ENCODE measurements at regions not wholly inside any gene's neighbourhood (a gene's known extent, or its start where the extent isn't known, plus 50 kb on each side); places are given as distances from the start of the nearest gene placed in this dataset.

DNA sequence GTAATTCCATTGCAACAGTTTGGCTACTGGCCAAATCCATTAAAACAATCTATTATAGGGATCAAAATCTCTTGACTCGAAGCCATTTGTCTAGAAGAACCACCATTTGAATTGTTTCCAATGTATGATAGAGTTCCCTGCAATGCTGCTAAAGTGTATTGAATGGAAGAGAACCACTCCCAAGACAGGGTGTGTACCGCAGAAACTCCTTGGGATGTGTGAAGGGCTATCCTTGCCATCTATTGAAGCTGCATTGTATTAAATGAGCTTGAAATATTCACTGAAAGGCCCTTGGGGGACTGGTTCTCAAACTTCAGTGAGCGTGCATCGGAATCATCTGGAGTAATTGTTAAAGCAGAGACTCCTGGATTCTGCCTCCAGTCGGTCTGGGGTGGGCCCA is 260.4 kb upstream of the MEIS1 start (continued):
- TF ChIP-seq NRF1 (IDR thresholded peaks at IDR 0.05; ENCODE audit: low read depth, low read length) = no peak
- TF ChIP-seq SIX5 (IDR thresholded peaks at IDR 0.05; ENCODE audit: low read depth, low read length) = no peak
